H1 (cell line): ENCODE measurements at regions not wholly inside any gene's neighbourhood (a gene's known extent, or its start where the extent isn't known, plus 50 kb on each side); places are given as distances from the start of the nearest gene placed in this dataset.

Source experiments
- TF ChIP-seq, protein P1 (sequence below): IDR thresholded peaks from 2 replicates; pipeline ENCODE4 v1.6.1; 2011; ENCODE audit warnings: low read depth, mild to moderate bottlenecking, low read length; ENCODE audit not compliant: insufficient read depth
- TF ChIP-seq, protein P2 (sequence below): IDR thresholded peaks from 2 replicates; pipeline ENCODE4 v1.6.1; 2012; ENCODE audit warnings: inconsistent platforms
- TF ChIP-seq, protein P3 (sequence below): IDR thresholded peaks from 2 replicates; pipeline ENCODE4 v1.6.1; 2011; ENCODE audit warnings: low read length, improper control_type of control experiment

DNA sequence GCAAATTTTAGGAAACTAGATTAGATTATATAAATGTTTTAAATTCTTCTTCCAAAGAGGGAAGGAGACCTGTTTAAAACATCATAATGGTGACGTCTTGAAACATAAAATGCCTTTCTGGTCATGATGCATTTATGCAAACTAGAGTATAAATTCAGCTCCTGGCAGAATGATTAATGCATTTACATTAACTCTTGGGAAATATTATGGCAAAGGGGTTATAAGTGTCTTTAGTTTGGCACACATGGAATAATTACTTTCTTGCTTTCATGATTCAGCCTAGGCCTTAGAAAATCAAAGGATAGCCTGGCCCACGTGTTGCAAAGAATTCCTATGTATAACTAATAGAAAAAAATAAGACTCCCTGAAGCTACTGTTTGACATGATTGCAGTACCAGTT is 639.2 kb downstream of the RFPL4B start (continued):
- TF ChIP-seq, protein P1, sequence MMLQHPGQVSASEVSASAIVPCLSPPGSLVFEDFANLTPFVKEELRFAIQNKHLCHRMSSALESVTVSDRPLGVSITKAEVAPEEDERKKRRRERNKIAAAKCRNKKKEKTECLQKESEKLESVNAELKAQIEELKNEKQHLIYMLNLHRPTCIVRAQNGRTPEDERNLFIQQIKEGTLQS, result no peak
- TF ChIP-seq, protein P2, sequence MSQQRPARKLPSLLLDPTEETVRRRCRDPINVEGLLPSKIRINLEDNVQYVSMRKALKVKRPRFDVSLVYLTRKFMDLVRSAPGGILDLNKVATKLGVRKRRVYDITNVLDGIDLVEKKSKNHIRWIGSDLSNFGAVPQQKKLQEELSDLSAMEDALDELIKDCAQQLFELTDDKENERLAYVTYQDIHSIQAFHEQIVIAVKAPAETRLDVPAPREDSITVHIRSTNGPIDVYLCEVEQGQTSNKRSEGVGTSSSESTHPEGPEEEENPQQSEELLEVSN, result no peak
- TF ChIP-seq, protein P3, sequence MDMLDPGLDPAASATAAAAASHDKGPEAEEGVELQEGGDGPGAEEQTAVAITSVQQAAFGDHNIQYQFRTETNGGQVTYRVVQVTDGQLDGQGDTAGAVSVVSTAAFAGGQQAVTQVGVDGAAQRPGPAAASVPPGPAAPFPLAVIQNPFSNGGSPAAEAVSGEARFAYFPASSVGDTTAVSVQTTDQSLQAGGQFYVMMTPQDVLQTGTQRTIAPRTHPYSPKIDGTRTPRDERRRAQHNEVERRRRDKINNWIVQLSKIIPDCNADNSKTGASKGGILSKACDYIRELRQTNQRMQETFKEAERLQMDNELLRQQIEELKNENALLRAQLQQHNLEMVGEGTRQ, result no peak
